ENCODE measurements at regions not wholly inside any gene's neighbourhood (a gene's known extent, or its start where the extent isn't known, plus 50 kb on each side); places are given as distances from the start of the nearest gene placed in this dataset.

DNA sequence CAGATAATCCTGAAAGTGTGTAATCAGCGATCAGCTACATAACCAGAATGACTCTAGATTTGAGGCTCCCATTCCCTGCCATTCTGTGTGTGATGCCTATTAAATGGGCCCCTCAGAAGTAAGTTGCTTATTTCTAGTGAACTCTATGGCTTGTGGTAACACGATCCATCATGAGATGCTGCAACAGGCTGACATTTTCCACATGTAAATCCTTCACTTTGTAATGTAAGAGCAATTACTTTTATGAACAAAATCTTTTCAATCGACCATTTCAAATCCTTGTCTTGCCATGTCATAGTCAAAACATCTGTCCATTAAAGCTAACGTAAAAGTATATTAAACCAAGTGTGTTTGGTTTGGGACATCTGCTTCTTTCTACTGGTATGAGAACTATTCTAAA lies 175.9 kb upstream of the ETAA1 start:
- TF ChIP-seq, protein P1, sequence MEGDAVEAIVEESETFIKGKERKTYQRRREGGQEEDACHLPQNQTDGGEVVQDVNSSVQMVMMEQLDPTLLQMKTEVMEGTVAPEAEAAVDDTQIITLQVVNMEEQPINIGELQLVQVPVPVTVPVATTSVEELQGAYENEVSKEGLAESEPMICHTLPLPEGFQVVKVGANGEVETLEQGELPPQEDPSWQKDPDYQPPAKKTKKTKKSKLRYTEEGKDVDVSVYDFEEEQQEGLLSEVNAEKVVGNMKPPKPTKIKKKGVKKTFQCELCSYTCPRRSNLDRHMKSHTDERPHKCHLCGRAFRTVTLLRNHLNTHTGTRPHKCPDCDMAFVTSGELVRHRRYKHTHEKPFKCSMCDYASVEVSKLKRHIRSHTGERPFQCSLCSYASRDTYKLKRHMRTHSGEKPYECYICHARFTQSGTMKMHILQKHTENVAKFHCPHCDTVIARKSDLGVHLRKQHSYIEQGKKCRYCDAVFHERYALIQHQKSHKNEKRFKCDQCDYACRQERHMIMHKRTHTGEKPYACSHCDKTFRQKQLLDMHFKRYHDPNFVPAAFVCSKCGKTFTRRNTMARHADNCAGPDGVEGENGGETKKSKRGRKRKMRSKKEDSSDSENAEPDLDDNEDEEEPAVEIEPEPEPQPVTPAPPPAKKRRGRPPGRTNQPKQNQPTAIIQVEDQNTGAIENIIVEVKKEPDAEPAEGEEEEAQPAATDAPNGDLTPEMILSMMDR (IDR thresholded peaks at IDR 0.05) = no peak
- H3K27me3 ChIP-seq (ENCODE audit: insufficient read depth in 3 of 3, low read length in 2 of 3) = no peaks in the 10 kb centered on the region
- no peaks in the 10 kb centered on the region for H3K36me3 ChIP-seq (ENCODE audit: insufficient read depth in 1 of 2, low read depth in 1 of 2)
- intact Hi-C loops (cut with DNase I) = no loop called here
- DNase-seq = no peak
- 43 to 53% (median 51%) methylated on average over 4 of the region's 4 CpGs for WGBS, 3 donors
- H3K4me3 ChIP-seq = no peak overlapping the region
- H3K4me1 ChIP-seq = no peaks in the 10 kb centered on the region
- H3K9me3 ChIP-seq = peaks cover 4% of the 10 kb centered on the region
- ATAC-seq = no peak
- H3K27ac ChIP-seq = no peak overlapping the region

DNA sequence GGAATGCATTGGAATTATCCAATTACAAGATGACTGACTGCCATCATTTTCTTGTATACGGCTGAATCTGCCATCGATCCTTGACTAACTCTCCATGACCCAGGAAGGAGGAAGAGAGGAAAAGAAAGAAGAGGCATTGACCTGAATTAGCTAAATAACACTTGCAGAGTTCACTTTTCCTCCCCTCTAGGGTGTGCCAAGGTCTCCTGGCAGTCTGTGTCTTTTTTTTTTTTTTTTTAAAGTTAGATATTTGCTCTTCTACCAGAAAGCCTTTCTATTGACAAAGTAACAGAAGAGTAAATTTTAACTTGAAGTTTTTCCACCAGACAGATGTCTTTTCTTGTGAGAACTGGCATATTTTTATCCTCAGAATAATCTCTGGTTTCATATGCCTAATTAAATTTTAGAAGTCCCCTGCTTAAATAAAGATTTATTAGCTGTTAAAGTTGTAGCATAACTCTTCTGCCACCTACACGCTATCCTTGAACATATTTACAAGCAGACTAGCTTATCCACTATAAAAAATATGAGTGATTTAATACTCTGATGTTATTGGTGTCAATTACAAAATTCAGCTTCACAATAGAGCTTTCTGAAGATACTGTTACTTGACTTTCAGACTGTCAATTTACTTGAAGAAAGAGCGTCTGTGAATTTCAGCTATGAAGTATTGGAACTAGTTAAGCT lies 171.7 kb upstream of the ETAA1 start:
- TF ChIP-seq, protein P1 (IDR thresholded peaks at IDR 0.05) = no peak
- ATAC-seq (no peak), DNase-seq (no peak)
- Histone ChIP-seq H3K9me3 (no peaks in the 10 kb centered on the region), H3K27me3 (ENCODE audit: insufficient read depth in 3 of 3, low read length in 2 of 3) (peaks cover 0 to 2% (median 0%) of the 10 kb centered on the region in 3 donors), H3K27ac (no peak overlapping the region), H3K36me3 (ENCODE audit: insufficient read depth in 1 of 2, low read depth in 1 of 2) (no peaks in the 10 kb centered on the region), H3K4me3 (no peak overlapping the region), H3K4me1 (no peaks in the 10 kb centered on the region)
- intact Hi-C loops (cut with DNase I) = no loop called here
- 55 to 65% (median 61%) methylated on average over 4 of the region's 4 CpGs for WGBS, 3 donors

DNA sequence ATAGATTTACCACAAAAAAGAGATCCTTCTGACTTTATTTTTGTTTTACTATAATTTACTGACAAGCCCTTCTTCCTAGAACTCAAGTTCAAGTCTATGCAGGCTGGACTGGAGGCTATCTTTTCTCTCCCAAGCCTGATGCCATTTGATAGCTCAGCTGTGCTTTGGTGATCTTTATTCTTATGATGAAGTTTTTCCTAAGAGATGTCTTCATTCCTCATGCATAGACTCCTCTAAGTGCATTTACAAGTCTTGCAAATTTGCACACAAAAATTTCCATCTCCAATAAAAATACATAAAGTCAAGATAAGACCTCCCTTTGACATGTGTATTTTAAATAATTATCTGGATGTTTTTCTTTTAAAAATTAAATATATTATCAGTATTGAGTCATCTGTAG lies 167.4 kb upstream of the ETAA1 start:
- ATAC-seq (no peak), DNase-seq (no peak)
- H3K36me3 ChIP-seq (ENCODE audit: insufficient read depth in 1 of 2, low read depth in 1 of 2) = no peaks in the 10 kb centered on the region
- intact Hi-C loops (cut with DNase I) = no loop called here
- H3K27ac ChIP-seq = no peak overlapping the region
- H3K9me3 ChIP-seq = no peaks in the 10 kb centered on the region
- H3K27me3 ChIP-seq (ENCODE audit: insufficient read depth in 3 of 3, low read length in 2 of 3) = peaks cover 0 to 5% (median 2%) of the 10 kb centered on the region in 3 donors
- TF ChIP-seq, protein P1 (IDR thresholded peaks at IDR 0.05) = no peak
- H3K4me3 ChIP-seq = no peak overlapping the region
- H3K4me1 ChIP-seq = no peaks in the 10 kb centered on the region

DNA sequence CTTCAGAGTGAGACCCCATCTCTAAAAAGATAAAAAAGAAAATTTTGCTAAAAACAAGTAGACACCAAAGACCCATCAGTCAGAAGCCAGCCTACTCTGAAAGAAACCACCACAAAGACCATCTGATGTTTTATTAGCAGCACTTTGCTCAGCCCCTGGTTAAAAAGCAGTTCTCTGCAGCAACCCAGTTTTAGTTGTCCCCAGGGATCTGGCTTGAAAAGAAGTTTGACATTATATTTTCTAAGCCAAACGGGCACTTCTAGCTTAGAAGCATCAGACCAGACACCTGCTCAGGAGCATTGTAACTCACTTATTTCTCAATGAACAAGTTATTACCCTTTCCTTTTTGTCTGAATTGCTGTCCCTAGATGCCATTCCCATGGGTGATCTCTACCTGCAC lies 164.2 kb upstream of the ETAA1 start:
- no peaks in the 10 kb centered on the region for H3K36me3 ChIP-seq (ENCODE audit: insufficient read depth in 1 of 2, low read depth in 1 of 2)
- H3K9me3 ChIP-seq = no peaks in the 10 kb centered on the region
- DNase-seq (no peak), ATAC-seq (no peak)
- H3K4me1 ChIP-seq = no peaks in the 10 kb centered on the region
- TF ChIP-seq, protein P1 (IDR thresholded peaks at IDR 0.05) = no peak
- 34 to 49% (median 48%) methylated on average over 1 of the region's 1 CpG for WGBS, 3 donors
- peaks cover 0 to 5% (median 2%) of the 10 kb centered on the region in 3 donors for H3K27me3 ChIP-seq (ENCODE audit: insufficient read depth in 3 of 3, low read length in 2 of 3)
- H3K4me3 ChIP-seq = no peak overlapping the region
- no peak overlapping the region for H3K27ac ChIP-seq
- intact Hi-C loops (cut with DNase I) = no loop called here

DNA sequence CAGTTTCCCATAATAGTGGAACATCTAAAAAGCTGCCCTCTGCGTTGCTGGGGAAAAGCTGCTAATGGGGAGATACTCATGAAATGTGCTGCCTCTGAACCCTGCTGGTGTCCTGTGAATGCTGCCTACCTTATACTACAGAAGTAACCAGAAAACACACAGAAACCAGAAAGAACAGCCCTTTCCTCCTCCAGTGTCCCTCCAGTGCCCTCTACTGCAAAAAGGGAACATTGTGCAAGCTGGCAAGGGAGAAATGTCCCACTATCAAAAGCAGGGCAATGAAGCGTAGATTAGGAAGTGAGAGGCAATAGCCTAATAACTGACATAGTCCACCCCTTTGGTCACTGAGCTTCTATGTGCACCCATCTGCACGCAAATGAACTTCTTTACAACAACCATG lies 162.7 kb upstream of the ETAA1 start:
- H3K27ac ChIP-seq = no peak overlapping the region
- H3K4me1 ChIP-seq = no peaks in the 10 kb centered on the region
- 78 to 89% (median 82%) methylated on average over 3 of the region's 3 CpGs for WGBS, 3 donors
- intact Hi-C loops (cut with DNase I) = no loop called here
- no peak for DNase-seq
- no peaks in the 10 kb centered on the region for H3K9me3 ChIP-seq
- no peak overlapping the region for H3K4me3 ChIP-seq
- peaks cover 0 to 5% (median 0%) of the 10 kb centered on the region in 3 donors for H3K27me3 ChIP-seq (ENCODE audit: insufficient read depth in 3 of 3, low read length in 2 of 3)
- TF ChIP-seq, protein P1 (IDR thresholded peaks at IDR 0.05) = no peak
- ATAC-seq = no peak
- H3K36me3 ChIP-seq (ENCODE audit: insufficient read depth in 1 of 2, low read depth in 1 of 2) = no peaks in the 10 kb centered on the region

Data from psoas muscle (tissue), 7 donors.